ENCODE measurements at regions not wholly inside any gene's neighbourhood (a gene's known extent, or its start where the extent isn't known, plus 50 kb on each side); places are given as distances from the start of the nearest gene placed in this dataset.

DNA sequence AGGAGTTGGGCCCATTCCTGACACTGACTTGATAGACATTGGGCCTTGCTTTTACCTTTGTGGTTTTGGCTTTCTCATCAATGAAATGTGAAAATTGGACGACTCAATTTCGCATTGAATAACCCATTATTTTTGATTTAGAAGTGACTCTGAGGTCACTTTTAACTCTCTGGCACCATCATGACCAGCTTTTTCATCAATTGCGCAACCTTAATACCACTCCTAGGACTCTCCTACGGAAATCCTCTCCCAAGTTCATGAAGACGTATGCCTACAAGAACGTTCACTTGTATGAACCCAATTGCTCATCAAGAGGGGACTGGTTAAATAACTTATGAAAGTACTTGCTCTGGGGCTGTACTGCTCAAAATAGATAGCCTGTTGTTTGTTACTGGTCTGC, 86.7 kb upstream of the CHD6 start:
- TF ChIP-seq, protein P1, sequence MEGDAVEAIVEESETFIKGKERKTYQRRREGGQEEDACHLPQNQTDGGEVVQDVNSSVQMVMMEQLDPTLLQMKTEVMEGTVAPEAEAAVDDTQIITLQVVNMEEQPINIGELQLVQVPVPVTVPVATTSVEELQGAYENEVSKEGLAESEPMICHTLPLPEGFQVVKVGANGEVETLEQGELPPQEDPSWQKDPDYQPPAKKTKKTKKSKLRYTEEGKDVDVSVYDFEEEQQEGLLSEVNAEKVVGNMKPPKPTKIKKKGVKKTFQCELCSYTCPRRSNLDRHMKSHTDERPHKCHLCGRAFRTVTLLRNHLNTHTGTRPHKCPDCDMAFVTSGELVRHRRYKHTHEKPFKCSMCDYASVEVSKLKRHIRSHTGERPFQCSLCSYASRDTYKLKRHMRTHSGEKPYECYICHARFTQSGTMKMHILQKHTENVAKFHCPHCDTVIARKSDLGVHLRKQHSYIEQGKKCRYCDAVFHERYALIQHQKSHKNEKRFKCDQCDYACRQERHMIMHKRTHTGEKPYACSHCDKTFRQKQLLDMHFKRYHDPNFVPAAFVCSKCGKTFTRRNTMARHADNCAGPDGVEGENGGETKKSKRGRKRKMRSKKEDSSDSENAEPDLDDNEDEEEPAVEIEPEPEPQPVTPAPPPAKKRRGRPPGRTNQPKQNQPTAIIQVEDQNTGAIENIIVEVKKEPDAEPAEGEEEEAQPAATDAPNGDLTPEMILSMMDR (optimal IDR thresholded peaks at IDR 0.05 in 1 of 3, IDR thresholded peaks at IDR 0.05 in 1 of 3, conservative IDR thresholded peaks at IDR 0.05 in 1 of 3; ENCODE audit: extremely low read depth in 1 of 3, insufficient read depth in 2 of 3, low read length in 3 of 3): no peak
- no peak for TF ChIP-seq EZH2 (IDR thresholded peaks at IDR 0.05; ENCODE audit: low read length)
